ENCODE measurements at regions not wholly inside any gene's neighbourhood (a gene's known extent, or its start where the extent isn't known, plus 50 kb on each side); places are given as distances from the start of the nearest gene placed in this dataset.

- no peaks in the 10 kb centered on the region for H3K4me1 ChIP-seq (ENCODE audit: control insufficient read depth in 2 of 2, insufficient read depth in 2 of 2, low read length in 1 of 2)
- no peaks in the 10 kb centered on the region for H3K36me3 ChIP-seq (ENCODE audit: control insufficient read depth in 2 of 2, insufficient read depth in 2 of 2, low read length in 1 of 2)
- H3K9me3 ChIP-seq (ENCODE audit: control insufficient read depth in 2 of 2, insufficient read depth in 1 of 2, low read depth in 1 of 2, low read length in 1 of 2), result peaks cover 0 to 2% of the 10 kb centered on the region in 2 donors
- no peaks in the 10 kb centered on the region for H3K27me3 ChIP-seq (ENCODE audit: control insufficient read depth in 1 of 2, insufficient read depth in 2 of 2, low read length in 2 of 2)
- no peak overlapping the region for H3K4me3 ChIP-seq (ENCODE audit: low read depth in 1 of 2, low read length in 2 of 2)
- H3K27ac ChIP-seq (ENCODE audit: low read depth in 2 of 2, low read length in 1 of 2), result no peak overlapping the region
- WGBS, 2 donors, result 11 to 14% methylated on average over 28 of the region's 28 CpGs
These were observed 401.2 kb downstream of the GALR1 start for GRCh38 chr18:77650799-77651385.

- Histone ChIP-seq H3K27ac (ENCODE audit: low read depth in 2 of 2, low read length in 1 of 2) (no peak overlapping the region), H3K9me3 (ENCODE audit: control insufficient read depth in 2 of 2, insufficient read depth in 1 of 2, low read depth in 1 of 2, low read length in 1 of 2) (no peaks in the 10 kb centered on the region), H3K27me3 (ENCODE audit: control insufficient read depth in 1 of 2, insufficient read depth in 2 of 2, low read length in 2 of 2) (no peaks in the 10 kb centered on the region), H3K4me1 (ENCODE audit: control insufficient read depth in 2 of 2, insufficient read depth in 2 of 2, low read length in 1 of 2) (no peaks in the 10 kb centered on the region), H3K4me3 (ENCODE audit: low read depth in 1 of 2, low read length in 2 of 2) (no peak overlapping the region), H3K36me3 (ENCODE audit: control insufficient read depth in 2 of 2, insufficient read depth in 2 of 2, low read length in 1 of 2) (no peaks in the 10 kb centered on the region)
- WGBS, 2 donors, result 82 to 85% methylated on average over 13 of the region's 13 CpGs
These were observed 401.8 kb downstream of the GALR1 start for GRCh38 chr18:77651441-77651840.

- no peak overlapping the region for H3K4me3 ChIP-seq (ENCODE audit: low read depth in 1 of 2, low read length in 2 of 2)
- H3K27me3 ChIP-seq (ENCODE audit: control insufficient read depth in 1 of 2, insufficient read depth in 2 of 2, low read length in 2 of 2), result no peaks in the 10 kb centered on the region
- no peak overlapping the region for H3K27ac ChIP-seq (ENCODE audit: low read depth in 2 of 2, low read length in 1 of 2)
- no peaks in the 10 kb centered on the region for H3K36me3 ChIP-seq (ENCODE audit: control insufficient read depth in 2 of 2, insufficient read depth in 2 of 2, low read length in 1 of 2)
- 86 to 89% methylated on average over 12 of the region's 12 CpGs for WGBS, 2 donors
- peaks cover 2 to 3% of the 10 kb centered on the region in 2 donors for H3K9me3 ChIP-seq (ENCODE audit: control insufficient read depth in 2 of 2, insufficient read depth in 1 of 2, low read depth in 1 of 2, low read length in 1 of 2)
- H3K4me1 ChIP-seq (ENCODE audit: control insufficient read depth in 2 of 2, insufficient read depth in 2 of 2, low read length in 1 of 2), result no peaks in the 10 kb centered on the region
These were observed 404.1 kb downstream of the GALR1 start for GRCh38 chr18:77653792-77654191.

- Histone ChIP-seq H3K4me3 (ENCODE audit: low read depth in 1 of 2, low read length in 2 of 2) (no peak overlapping the region), H3K4me1 (ENCODE audit: control insufficient read depth in 2 of 2, insufficient read depth in 2 of 2, low read length in 1 of 2) (no peaks in the 10 kb centered on the region), H3K27me3 (ENCODE audit: control insufficient read depth in 1 of 2, insufficient read depth in 2 of 2, low read length in 2 of 2) (no peaks in the 10 kb centered on the region), H3K36me3 (ENCODE audit: control insufficient read depth in 2 of 2, insufficient read depth in 2 of 2, low read length in 1 of 2) (no peaks in the 10 kb centered on the region), H3K27ac (ENCODE audit: low read depth in 2 of 2, low read length in 1 of 2) (no peak overlapping the region), H3K9me3 (ENCODE audit: control insufficient read depth in 2 of 2, insufficient read depth in 1 of 2, low read depth in 1 of 2, low read length in 1 of 2) (peaks cover 2 to 3% of the 10 kb centered on the region in 2 donors)
- 76 to 80% methylated on average over 5 of the region's 5 CpGs for WGBS, 2 donors
These were observed 404.7 kb downstream of the GALR1 start for GRCh38 chr18:77654302-77654701.

GRCh38 chr18:77657651-77658298 is 408.1 kb downstream of the GALR1 start:
- Histone ChIP-seq H3K36me3 (ENCODE audit: control insufficient read depth in 2 of 2, insufficient read depth in 2 of 2, low read length in 1 of 2) (no peaks in the 10 kb centered on the region), H3K9me3 (ENCODE audit: control insufficient read depth in 2 of 2, insufficient read depth in 1 of 2, low read depth in 1 of 2, low read length in 1 of 2) (peaks cover 2 to 5% of the 10 kb centered on the region in 2 donors), H3K4me1 (ENCODE audit: control insufficient read depth in 2 of 2, insufficient read depth in 2 of 2, low read length in 1 of 2) (no peaks in the 10 kb centered on the region), H3K27me3 (ENCODE audit: control insufficient read depth in 1 of 2, insufficient read depth in 2 of 2, low read length in 2 of 2) (no peaks in the 10 kb centered on the region), H3K27ac (ENCODE audit: low read depth in 2 of 2, low read length in 1 of 2) (no peak overlapping the region), H3K4me3 (ENCODE audit: low read depth in 1 of 2, low read length in 2 of 2) (no peak overlapping the region)
- WGBS, 2 donors, result 86 to 87% methylated on average over 31 of the region's 31 CpGs

- Histone ChIP-seq H3K9me3 (ENCODE audit: control insufficient read depth in 2 of 2, insufficient read depth in 1 of 2, low read depth in 1 of 2, low read length in 1 of 2) (peaks cover 2 to 5% of the 10 kb centered on the region in 2 donors), H3K27ac (ENCODE audit: low read depth in 2 of 2, low read length in 1 of 2) (no peak overlapping the region), H3K4me1 (ENCODE audit: control insufficient read depth in 2 of 2, insufficient read depth in 2 of 2, low read length in 1 of 2) (no peaks in the 10 kb centered on the region), H3K27me3 (ENCODE audit: control insufficient read depth in 1 of 2, insufficient read depth in 2 of 2, low read length in 2 of 2) (no peaks in the 10 kb centered on the region), H3K36me3 (ENCODE audit: control insufficient read depth in 2 of 2, insufficient read depth in 2 of 2, low read length in 1 of 2) (no peaks in the 10 kb centered on the region), H3K4me3 (ENCODE audit: low read depth in 1 of 2, low read length in 2 of 2) (no peak overlapping the region)
- WGBS, 2 donors, result 42 to 50% methylated on average over 7 of the region's 7 CpGs
These were observed 408.6 kb downstream of the GALR1 start for GRCh38 chr18:77658299-77658662.

GRCh38 chr18:77658751-77659448 is 409.3 kb downstream of the GALR1 start:
- no peaks in the 10 kb centered on the region for H3K36me3 ChIP-seq (ENCODE audit: control insufficient read depth in 2 of 2, insufficient read depth in 2 of 2, low read length in 1 of 2)
- 72 to 76% methylated on average over 5 of the region's 5 CpGs for whole genome bisulfite sequencing, 2 donors
- H3K27me3 ChIP-seq (ENCODE audit: control insufficient read depth in 1 of 2, insufficient read depth in 2 of 2, low read length in 2 of 2), result no peaks in the 10 kb centered on the region
- H3K9me3 ChIP-seq (ENCODE audit: control insufficient read depth in 2 of 2, insufficient read depth in 1 of 2, low read depth in 1 of 2, low read length in 1 of 2), result peaks cover 2 to 5% of the 10 kb centered on the region in 2 donors
- no peaks in the 10 kb centered on the region for H3K4me1 ChIP-seq (ENCODE audit: control insufficient read depth in 2 of 2, insufficient read depth in 2 of 2, low read length in 1 of 2)
- no peak overlapping the region for H3K27ac ChIP-seq (ENCODE audit: low read depth in 2 of 2, low read length in 1 of 2)
- H3K4me3 ChIP-seq (ENCODE audit: low read depth in 1 of 2, low read length in 2 of 2), result no peak overlapping the region

- Histone ChIP-seq H3K27me3 (ENCODE audit: control insufficient read depth in 1 of 2, insufficient read depth in 2 of 2, low read length in 2 of 2) (no peaks in the 10 kb centered on the region), H3K4me1 (ENCODE audit: control insufficient read depth in 2 of 2, insufficient read depth in 2 of 2, low read length in 1 of 2) (no peaks in the 10 kb centered on the region), H3K27ac (ENCODE audit: low read depth in 2 of 2, low read length in 1 of 2) (no peak overlapping the region), H3K9me3 (ENCODE audit: control insufficient read depth in 2 of 2, insufficient read depth in 1 of 2, low read depth in 1 of 2, low read length in 1 of 2) (peaks cover 0 to 4% of the 10 kb centered on the region in 2 donors), H3K36me3 (ENCODE audit: control insufficient read depth in 2 of 2, insufficient read depth in 2 of 2, low read length in 1 of 2) (no peaks in the 10 kb centered on the region), H3K4me3 (ENCODE audit: low read depth in 1 of 2, low read length in 2 of 2) (no peak overlapping the region)
- WGBS, 2 donors, result 65 to 74% methylated on average over 3 of the region's 3 CpGs
These were observed 417.0 kb downstream of the GALR1 start for GRCh38 chr18:77666613-77667012.

GRCh38 chr18:77668219-77668618 is 418.6 kb downstream of the GALR1 start:
- H3K27me3 ChIP-seq (ENCODE audit: control insufficient read depth in 1 of 2, insufficient read depth in 2 of 2, low read length in 2 of 2), result no peaks in the 10 kb centered on the region
- WGBS, 2 donors, result 90 to 91% methylated on average over 25 to 26 of the region's 26 CpGs
- H3K27ac ChIP-seq (ENCODE audit: low read depth in 2 of 2, low read length in 1 of 2), result no peak overlapping the region

More at GRCh38 chr18:77668219-77668618, 418.6 kb downstream of the GALR1 start:
- Histone ChIP-seq H3K4me3 (ENCODE audit: low read depth in 1 of 2, low read length in 2 of 2) (no peak overlapping the region), H3K4me1 (ENCODE audit: control insufficient read depth in 2 of 2, insufficient read depth in 2 of 2, low read length in 1 of 2) (no peaks in the 10 kb centered on the region), H3K9me3 (ENCODE audit: control insufficient read depth in 2 of 2, insufficient read depth in 1 of 2, low read depth in 1 of 2, low read length in 1 of 2) (peaks cover 0 to 7% of the 10 kb centered on the region in 2 donors), H3K36me3 (ENCODE audit: control insufficient read depth in 2 of 2, insufficient read depth in 2 of 2, low read length in 1 of 2) (no peaks in the 10 kb centered on the region)
